PFSK-1 (cell line): ENCODE measurements at regions not wholly inside any gene's neighbourhood (a gene's known extent, or its start where the extent isn't known, plus 50 kb on each side); places are given as distances from the start of the nearest gene placed in this dataset.

Experiments used
- POLR2AphosphoS5 ChIP-seq: IDR thresholded peaks from 2 replicates; pipeline ENCODE4 v1.6.1; 2012; ENCODE audit warnings: low read depth, mild to moderate bottlenecking, control low read depth, low read length, moderate library complexity
- SIN3A ChIP-seq: IDR thresholded peaks from 2 replicates; pipeline ENCODE4 v1.6.1; 2012; ENCODE audit warnings: mild to moderate bottlenecking, low read length, moderate library complexity, borderline replicate concordance; ENCODE audit not compliant: insufficient read depth
- TAF1 ChIP-seq: IDR thresholded peaks from 2 replicates; pipeline ENCODE4 v1.6.1; 2012; ENCODE audit warnings: low read length, control low read depth, borderline replicate concordance; ENCODE audit not compliant: insufficient read depth
- TF ChIP-seq, protein P1 (sequence below), 2 experiments: IDR thresholded peaks; 2 replicates each; pipeline versions ENCODE4 v1.6.1 to v1.8.0; 2011 to 2012; ENCODE audit warnings: low read depth in 2 of 2, low read length in 2 of 2, control low read depth in 1 of 2, inconsistent platforms in 1 of 2, mild to moderate bottlenecking in 1 of 2, moderate library complexity in 1 of 2; ENCODE audit not compliant: insufficient read depth in 1 of 2

DNA sequence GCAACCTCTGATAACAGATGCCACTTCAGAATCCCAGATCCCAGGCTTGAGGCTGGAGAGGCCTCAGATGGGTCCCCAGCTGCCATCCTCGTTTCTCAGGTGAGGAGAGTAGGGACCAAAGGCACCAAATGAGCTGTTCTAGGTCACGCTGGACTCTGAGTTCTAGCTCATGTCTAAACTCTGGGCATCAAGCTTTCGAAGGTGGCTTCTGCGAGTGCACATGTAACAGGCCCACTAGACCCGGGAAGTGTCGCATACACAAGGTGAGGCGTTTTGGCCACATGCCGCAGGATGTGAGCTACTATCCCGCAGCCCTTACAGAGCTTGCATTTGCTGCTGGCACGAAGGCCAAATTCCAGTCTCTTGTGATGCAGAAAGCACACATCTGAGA, 355.1 kb upstream of the SHH start:
- TF ChIP-seq POLR2AphosphoS5, result no peak
- no peak for TF ChIP-seq TAF1
- TF ChIP-seq, protein P1, sequence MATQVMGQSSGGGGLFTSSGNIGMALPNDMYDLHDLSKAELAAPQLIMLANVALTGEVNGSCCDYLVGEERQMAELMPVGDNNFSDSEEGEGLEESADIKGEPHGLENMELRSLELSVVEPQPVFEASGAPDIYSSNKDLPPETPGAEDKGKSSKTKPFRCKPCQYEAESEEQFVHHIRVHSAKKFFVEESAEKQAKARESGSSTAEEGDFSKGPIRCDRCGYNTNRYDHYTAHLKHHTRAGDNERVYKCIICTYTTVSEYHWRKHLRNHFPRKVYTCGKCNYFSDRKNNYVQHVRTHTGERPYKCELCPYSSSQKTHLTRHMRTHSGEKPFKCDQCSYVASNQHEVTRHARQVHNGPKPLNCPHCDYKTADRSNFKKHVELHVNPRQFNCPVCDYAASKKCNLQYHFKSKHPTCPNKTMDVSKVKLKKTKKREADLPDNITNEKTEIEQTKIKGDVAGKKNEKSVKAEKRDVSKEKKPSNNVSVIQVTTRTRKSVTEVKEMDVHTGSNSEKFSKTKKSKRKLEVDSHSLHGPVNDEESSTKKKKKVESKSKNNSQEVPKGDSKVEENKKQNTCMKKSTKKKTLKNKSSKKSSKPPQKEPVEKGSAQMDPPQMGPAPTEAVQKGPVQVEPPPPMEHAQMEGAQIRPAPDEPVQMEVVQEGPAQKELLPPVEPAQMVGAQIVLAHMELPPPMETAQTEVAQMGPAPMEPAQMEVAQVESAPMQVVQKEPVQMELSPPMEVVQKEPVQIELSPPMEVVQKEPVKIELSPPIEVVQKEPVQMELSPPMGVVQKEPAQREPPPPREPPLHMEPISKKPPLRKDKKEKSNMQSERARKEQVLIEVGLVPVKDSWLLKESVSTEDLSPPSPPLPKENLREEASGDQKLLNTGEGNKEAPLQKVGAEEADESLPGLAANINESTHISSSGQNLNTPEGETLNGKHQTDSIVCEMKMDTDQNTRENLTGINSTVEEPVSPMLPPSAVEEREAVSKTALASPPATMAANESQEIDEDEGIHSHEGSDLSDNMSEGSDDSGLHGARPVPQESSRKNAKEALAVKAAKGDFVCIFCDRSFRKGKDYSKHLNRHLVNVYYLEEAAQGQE (IDR thresholded peaks at IDR 0.05; ENCODE audit: insufficient read depth in 1 of 2, low read depth in 2 of 2, low read length in 2 of 2), result no peak
- TF ChIP-seq SIN3A, result no peak
